Trophoblast cell (in vitro differentiated cells and primary cell): ENCODE measurements at regions not wholly inside any gene's neighbourhood (a gene's known extent, or its start where the extent isn't known, plus 50 kb on each side); places are given as distances from the start of the nearest gene placed in this dataset.
A peak's percentile ranks its signal among the peaks of the same experiment; 100 is the strongest.

ENCODE experiments used
- DNase-seq, 2 donors: peaks; one replicate each; pipeline ENCODE4 v3.0.0-alpha.2; 2016
- H2AFZ ChIP-seq: 2 replicates; pipeline ENCODE4 v1.6.1; 2013; ENCODE audit warnings: low read length, moderate library complexity, mild to moderate bottlenecking; ENCODE audit not compliant: insufficient read depth, poor library complexity
- H2AK5ac ChIP-seq: 2 replicates; pipeline ENCODE4 v1.6.1; 2013; ENCODE audit warnings: mild to moderate bottlenecking, low read length
- H2BK120ac ChIP-seq: 2 replicates; pipeline ENCODE4 v1.6.1; 2013; ENCODE audit warnings: low read length, mild to moderate bottlenecking, moderate library complexity; ENCODE audit not compliant: insufficient read depth, poor library complexity
- H2BK12ac ChIP-seq: 2 replicates; pipeline ENCODE4 v1.6.1; 2013; ENCODE audit warnings: mild to moderate bottlenecking, low read length, moderate library complexity
- H2BK5ac ChIP-seq: 2 replicates; pipeline ENCODE4 v1.6.1; 2013; ENCODE audit warnings: low read length, low read depth, moderate library complexity, mild to moderate bottlenecking; ENCODE audit not compliant: poor library complexity
- H3K14ac ChIP-seq: 2 replicates; pipeline ENCODE4 v1.6.1; 2013; ENCODE audit warnings: mild to moderate bottlenecking, low read length
- H3K18ac ChIP-seq: 2 replicates; pipeline ENCODE4 v1.6.1; 2013; ENCODE audit warnings: mild to moderate bottlenecking, low read length
- H3K23ac ChIP-seq: 2 replicates; pipeline ENCODE4 v1.6.1; 2013; ENCODE audit warnings: low read length
- H3K27ac ChIP-seq: 2 replicates; pipeline ENCODE4 v1.5.1; 2013; ENCODE audit warnings: low read depth, mild to moderate bottlenecking, inconsistent platforms, low read length, moderate library complexity
- H3K27me3 ChIP-seq: 2 replicates; pipeline ENCODE4 v1.6.1; 2013; ENCODE audit warnings: inconsistent platforms, mild to moderate bottlenecking, low read length, moderate library complexity; ENCODE audit not compliant: insufficient read depth
- H3K36me3 ChIP-seq, 2 experiments: 1 replicate in 1 of 2; 2 replicates in 1 of 2; pipeline ENCODE4 v1.6.1; 2013; ENCODE audit warnings: low read length in 2 of 2, mild to moderate bottlenecking in 2 of 2, moderate library complexity in 1 of 2; ENCODE audit not compliant: insufficient read depth in 2 of 2, control insufficient read depth in 1 of 2
- H3K4ac ChIP-seq: 2 replicates; pipeline ENCODE4 v1.6.1; 2013; ENCODE audit warnings: low read depth, mild to moderate bottlenecking, low read length, moderate library complexity
- H3K4me1 ChIP-seq, 2 experiments: 1 replicate in 1 of 2; 2 replicates in 1 of 2; pipeline ENCODE4 v1.6.1; 2013; ENCODE audit warnings: low read length in 2 of 2, mild to moderate bottlenecking in 2 of 2, moderate library complexity in 1 of 2; ENCODE audit not compliant: insufficient read depth in 2 of 2, control insufficient read depth in 1 of 2
- H3K4me2 ChIP-seq: 2 replicates; pipeline ENCODE4 v1.6.1; 2013; ENCODE audit warnings: inconsistent platforms, mild to moderate bottlenecking, low read length, moderate library complexity
- H3K4me3 ChIP-seq: 2 replicates; pipeline ENCODE4 v1.5.1; 2013; ENCODE audit warnings: mild to moderate bottlenecking, low read depth, low read length, inconsistent platforms
- H3K79me1 ChIP-seq: one replicate; pipeline ENCODE4 v1.6.1; 2013; ENCODE audit warnings: low read length
- H3K79me2 ChIP-seq: 2 replicates; pipeline ENCODE4 v1.6.1; 2013; ENCODE audit warnings: low read length, mild to moderate bottlenecking; ENCODE audit not compliant: control insufficient read depth, insufficient read depth, poor library complexity
- H3K9ac ChIP-seq: 2 replicates; pipeline ENCODE4 v1.6.1; 2013; ENCODE audit warnings: mild to moderate bottlenecking, low read length
- H3K9me3 ChIP-seq: 2 replicates; pipeline ENCODE4 v1.6.1; 2013; ENCODE audit warnings: low read depth, mild to moderate bottlenecking, control low read depth, inconsistent platforms, low read length; ENCODE audit not compliant: insufficient read depth
- H4K12ac ChIP-seq: 2 replicates; pipeline ENCODE4 v1.6.1; 2013; ENCODE audit warnings: low read depth, mild to moderate bottlenecking, low read length, moderate library complexity
- H4K8ac ChIP-seq: 2 replicates; pipeline ENCODE4 v1.6.1; 2013; ENCODE audit warnings: low read depth, mild to moderate bottlenecking, low read length, moderate library complexity
- H4K91ac ChIP-seq: one replicate; pipeline ENCODE4 v1.6.1; 2013; ENCODE audit warnings: low read depth, mild to moderate bottlenecking, low read length, moderate library complexity
- WGBS: extraction: QIAGEN DNeasy Blood & Tissue Kit; methylation state at CpG from one replicate; pipeline ENCODE4 v1.1.7; 2013; ENCODE audit warnings: missing lambda C conversion rate; ENCODE audit not compliant: insufficient read length, insufficient coverage; ENCODE audit errors: extremely low coverage; 5-methylcytosine and 5-hydroxymethylcytosine counted together

GRCh38 chr2:189341077-189341476 is 100.2 kb upstream of the WDR75 start:
- no peak overlapping the region for H3K14ac ChIP-seq
- H3K4me2 ChIP-seq: no peak overlapping the region
- H4K12ac ChIP-seq: no peak overlapping the region
- H3K9me3 ChIP-seq: peaks cover 2% of the 10 kb centered on the region
- H3K4me1 ChIP-seq: no peaks in the 10 kb centered on the region
- no peak overlapping the region for H2BK5ac ChIP-seq
- H3K4ac ChIP-seq: no peak overlapping the region
- no peak overlapping the region for H3K4me3 ChIP-seq
- H3K79me1 ChIP-seq: no peaks in the 10 kb centered on the region
- peaks cover 0 to 3% of the 10 kb centered on the region in 2 experiments for H3K36me3 ChIP-seq
- H3K9ac ChIP-seq: no peak overlapping the region
- WGBS: no CpG with 5 or more reads among the region's 1 CpG
- H3K23ac ChIP-seq: no peak overlapping the region
- no peak overlapping the region for H4K91ac ChIP-seq
- no peaks in the 10 kb centered on the region for H3K27me3 ChIP-seq
- H2BK12ac ChIP-seq: no peak overlapping the region
- no peaks in the 10 kb centered on the region for H3K79me2 ChIP-seq
- H3K18ac ChIP-seq: no peak overlapping the region
- no peak overlapping the region for H2AFZ ChIP-seq
- H4K8ac ChIP-seq: no peak overlapping the region
- no peak overlapping the region for H3K27ac ChIP-seq
- H2AK5ac ChIP-seq: no peak overlapping the region
- no peak overlapping the region for H2BK120ac ChIP-seq
- DNase-seq: peak in 1 of 2 donors; percentile 20

DNA sequence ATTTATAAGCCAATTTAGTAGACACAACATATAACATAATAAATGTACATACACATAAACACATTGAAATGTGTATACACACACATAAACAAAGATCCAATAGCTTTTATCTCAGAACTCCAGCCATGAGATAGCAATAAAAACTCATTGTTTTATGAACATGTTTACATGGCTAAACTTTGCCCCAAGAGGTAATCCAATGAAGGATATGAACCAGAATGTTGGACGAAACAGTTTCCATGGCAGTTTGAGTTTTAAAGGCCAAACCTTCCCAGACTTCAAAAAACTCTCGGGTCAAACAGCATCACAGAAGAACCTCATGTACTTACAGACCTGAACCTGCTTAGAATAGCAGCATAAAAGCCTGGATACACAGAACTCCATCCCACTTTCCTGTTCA is 97.2 kb upstream of the WDR75 start:
- Histone ChIP-seq H3K9me3 (peaks cover 2% of the 10 kb centered on the region), H3K4me1 (peaks cover 0 to 4% of the 10 kb centered on the region in 2 experiments), H3K36me3 (peaks cover 0 to 3% of the 10 kb centered on the region in 2 experiments), H3K18ac (no peak overlapping the region), H2BK120ac (no peak overlapping the region), H4K12ac (no peak overlapping the region), H3K27me3 (no peaks in the 10 kb centered on the region), H3K79me1 (peaks cover 3% of the 10 kb centered on the region), H2BK5ac (no peak overlapping the region), H3K4ac (no peak overlapping the region), H3K14ac (no peak overlapping the region), H3K4me3 (no peak overlapping the region), H3K23ac (no peak overlapping the region), H2AK5ac (no peak overlapping the region), H2AFZ (no peak overlapping the region), H4K91ac (no peak overlapping the region), H3K79me2 (no peaks in the 10 kb centered on the region), H4K8ac (no peak overlapping the region), H3K9ac (no peak overlapping the region), H2BK12ac (no peak overlapping the region), H3K4me2 (no peak overlapping the region), H3K27ac (no peak overlapping the region)
- DNase-seq: no peak
- WGBS: no CpG with 5 or more reads among the region's 2 CpGs

GRCh38 chr2:189347540-189347939 is 93.7 kb upstream of the WDR75 start:
- Histone ChIP-seq H3K23ac (no peak overlapping the region), H3K36me3 (no peaks in the 10 kb centered on the region), H2AK5ac (no peak overlapping the region), H3K18ac (no peak overlapping the region), H2AFZ (no peak overlapping the region), H4K91ac (no peak overlapping the region), H3K79me2 (no peaks in the 10 kb centered on the region), H3K4me3 (no peak overlapping the region), H3K9ac (no peak overlapping the region), H4K12ac (no peak overlapping the region), H2BK120ac (no peak overlapping the region), H3K27me3 (no peaks in the 10 kb centered on the region), H3K14ac (no peak overlapping the region), H4K8ac (no peak overlapping the region), H2BK12ac (no peak overlapping the region), H3K79me1 (peaks cover 3% of the 10 kb centered on the region), H3K4me2 (no peak overlapping the region), H2BK5ac (no peak overlapping the region), H3K4me1 (peaks cover 0 to 4% of the 10 kb centered on the region in 2 experiments), H3K27ac (peak overlapping the region; percentile 72), H3K4ac (no peak overlapping the region), H3K9me3 (no peaks in the 10 kb centered on the region)
- DNase-seq: peak; percentile 4 to 51
- no CpG with 5 or more reads among the region's 1 CpG for WGBS

DNA sequence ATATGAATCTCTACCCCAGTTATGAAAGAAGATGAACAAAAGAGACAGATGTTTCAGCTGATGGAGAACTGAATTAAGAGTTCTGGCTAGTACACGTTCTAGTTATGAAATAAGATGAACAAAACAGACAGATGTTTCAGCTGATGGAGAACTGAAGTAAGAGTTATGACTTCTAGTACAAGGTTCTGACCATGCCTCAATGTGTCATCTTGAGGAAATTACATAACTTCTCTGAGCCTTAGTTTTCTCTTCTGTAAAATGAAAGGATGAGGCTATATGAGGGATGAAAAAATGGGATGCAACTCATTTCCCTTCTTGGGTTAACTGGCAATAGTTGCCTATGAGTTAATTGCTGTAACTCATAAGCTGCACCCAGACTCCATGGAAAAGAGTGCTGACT is 92.9 kb upstream of the WDR75 start:
- no peaks in the 10 kb centered on the region for H3K79me2 ChIP-seq
- H3K36me3 ChIP-seq: no peaks in the 10 kb centered on the region
- H3K14ac ChIP-seq: no peak overlapping the region
- no peak overlapping the region for H3K23ac ChIP-seq
- no peak overlapping the region for H3K4me3 ChIP-seq
- no peak for DNase-seq
- peaks cover 0 to 4% of the 10 kb centered on the region in 2 experiments for H3K4me1 ChIP-seq
- H2AK5ac ChIP-seq: peak overlapping the region; percentile 54
- H2BK120ac ChIP-seq: peak overlapping the region; percentile 17
- H3K4ac ChIP-seq: no peak overlapping the region
- H4K12ac ChIP-seq: no peak overlapping the region
- H3K18ac ChIP-seq: no peak overlapping the region
- H2AFZ ChIP-seq: no peak overlapping the region
- no peaks in the 10 kb centered on the region for H3K9me3 ChIP-seq
- H3K27me3 ChIP-seq: no peaks in the 10 kb centered on the region
- peaks cover 3% of the 10 kb centered on the region for H3K79me1 ChIP-seq
- H4K91ac ChIP-seq: no peak overlapping the region
- no peak overlapping the region for H4K8ac ChIP-seq
- H3K4me2 ChIP-seq: no peak overlapping the region
- no peak overlapping the region for H3K9ac ChIP-seq
- WGBS: no CpG with 5 or more reads among the region's 1 CpG
- no peak overlapping the region for H3K27ac ChIP-seq
- no peak overlapping the region for H2BK5ac ChIP-seq
- peak overlapping the region; percentile 64 for H2BK12ac ChIP-seq
